COLO668 (cell line): ENCODE measurements at regions not wholly inside any gene's neighbourhood (a gene's known extent, or its start where the extent isn't known, plus 50 kb on each side); places are given as distances from the start of the nearest gene placed in this dataset.

Source experiments
- DNase-seq: peaks from one replicate; lab custom pipeline; 2025; ENCODE audit not compliant: unreplicated experiment; lab: John Stamatoyannopoulos, UW

DNA sequence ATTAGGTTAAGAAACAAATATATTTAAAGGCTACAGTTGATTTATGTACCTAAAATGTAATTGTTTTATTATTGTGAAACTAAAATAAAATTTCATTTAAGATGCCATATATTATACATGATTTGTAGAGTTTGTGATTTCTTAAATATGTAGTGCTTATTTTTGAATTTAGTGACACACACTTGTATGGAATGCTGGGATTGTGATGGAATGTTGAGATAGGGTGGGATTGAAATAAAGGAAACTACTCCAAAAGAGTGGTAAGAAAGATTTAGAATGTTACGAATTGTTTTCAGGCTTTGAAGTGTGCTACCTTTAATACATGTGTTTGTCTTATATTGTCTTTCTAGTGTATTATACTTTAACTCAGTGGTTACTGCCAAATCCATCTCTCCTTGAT, 330.3 kb upstream of the PITX2 start:
- DNase-seq, result no peak

DNA sequence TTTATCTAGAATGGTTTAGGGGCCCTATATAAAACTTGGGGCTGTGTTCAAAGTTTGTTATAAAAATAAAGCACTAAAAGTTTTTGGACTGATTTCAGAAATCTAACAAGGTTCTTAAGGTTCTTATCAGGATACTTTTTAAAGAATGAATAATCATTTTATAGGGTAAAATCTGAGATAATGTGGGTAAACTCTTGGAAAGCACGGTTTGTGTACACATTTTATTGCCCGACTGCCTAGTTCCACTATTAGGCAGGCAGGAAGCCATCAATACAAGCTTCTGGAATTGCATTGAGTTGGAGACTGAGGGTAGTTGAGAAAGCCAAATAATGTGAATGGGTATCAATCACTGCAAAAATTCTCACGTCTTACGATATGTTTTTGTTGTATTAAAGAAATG, 331.0 kb upstream of the PITX2 start:
- no peak for DNase-seq

DNA sequence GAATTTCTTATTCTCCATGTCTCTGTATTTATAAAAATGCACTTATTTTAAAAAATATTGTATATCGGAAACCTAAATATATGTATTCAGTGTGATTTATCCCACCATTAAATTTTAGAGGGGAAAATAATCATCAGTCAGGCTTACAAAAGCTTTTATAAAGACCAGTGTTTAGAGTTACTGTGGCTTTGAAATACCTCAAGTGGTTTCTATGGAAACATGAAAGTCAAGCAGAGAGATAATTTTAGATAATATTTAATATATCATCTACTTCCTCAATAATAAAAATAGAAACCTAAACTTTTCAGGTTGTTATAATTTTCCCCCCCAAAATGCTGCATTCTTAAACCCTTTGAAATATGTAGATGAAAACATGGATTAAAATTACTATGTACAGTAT, 332.9 kb upstream of the PITX2 start:
- DNase-seq, result no peak

DNA sequence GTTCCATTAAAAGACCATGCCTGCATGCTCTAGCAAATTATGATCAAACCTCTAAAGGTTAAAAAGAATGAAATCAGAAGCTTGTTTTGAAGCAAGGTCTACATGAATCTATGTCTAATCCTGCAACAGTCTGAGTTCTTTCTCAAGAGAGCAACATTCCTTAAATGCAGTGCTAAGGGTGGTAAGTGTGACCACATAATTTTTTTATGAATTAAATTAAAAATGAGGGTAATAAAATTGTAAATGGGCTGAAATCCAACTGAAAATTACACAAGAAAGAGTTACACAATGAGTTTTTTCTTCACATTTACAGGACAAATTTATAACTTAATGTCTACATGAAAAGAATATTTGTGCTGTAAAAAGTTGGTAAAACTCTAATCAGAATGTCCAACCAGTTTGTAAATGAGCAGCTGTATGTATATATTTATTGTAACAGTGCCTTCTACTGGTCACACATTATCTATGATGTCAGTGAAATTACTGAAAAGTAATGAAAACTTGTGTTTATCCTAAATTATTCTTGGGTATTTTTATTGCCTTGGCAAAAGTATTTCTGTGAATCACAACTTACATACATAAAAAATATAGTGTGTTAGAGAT, 336.3 kb upstream of the PITX2 start:
- no peak for DNase-seq

DNA sequence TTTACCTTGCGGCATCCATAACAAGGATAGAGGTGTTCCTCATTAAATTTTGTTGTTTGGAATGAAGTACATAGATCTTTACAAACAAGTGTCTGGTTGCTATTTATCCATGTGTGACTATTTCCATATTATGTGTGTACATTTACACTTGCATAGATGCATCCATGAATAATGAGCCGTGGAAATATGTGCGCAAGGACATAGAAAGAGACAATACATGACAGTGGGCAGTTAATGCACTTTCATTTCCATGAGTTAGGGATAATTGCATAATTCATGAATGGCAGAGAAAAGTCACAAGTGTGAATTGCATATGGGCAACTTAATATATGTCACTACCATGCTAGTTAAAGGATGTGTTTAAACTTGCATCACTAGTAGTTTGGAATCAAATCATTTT, 338.2 kb upstream of the PITX2 start:
- no peak for DNase-seq

DNA sequence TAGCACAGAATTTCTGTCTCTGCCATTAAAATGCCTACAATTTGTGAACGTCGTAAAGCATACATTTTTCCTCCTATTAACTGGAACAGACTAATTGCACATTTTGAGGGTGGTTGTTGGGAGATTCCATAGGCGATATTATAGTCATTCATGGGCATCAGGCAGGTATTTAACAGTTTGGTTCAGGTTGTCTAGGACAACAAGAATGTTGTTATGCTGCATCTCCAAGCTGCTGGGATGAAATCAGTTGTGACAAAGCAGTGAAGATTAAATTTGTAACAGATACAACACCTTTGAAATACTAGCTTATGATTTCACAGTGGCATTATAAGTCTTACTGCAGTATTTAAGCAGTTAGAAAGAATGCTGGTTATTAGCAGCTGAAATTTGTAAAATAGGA, 339.7 kb upstream of the PITX2 start:
- no peak for DNase-seq

DNA sequence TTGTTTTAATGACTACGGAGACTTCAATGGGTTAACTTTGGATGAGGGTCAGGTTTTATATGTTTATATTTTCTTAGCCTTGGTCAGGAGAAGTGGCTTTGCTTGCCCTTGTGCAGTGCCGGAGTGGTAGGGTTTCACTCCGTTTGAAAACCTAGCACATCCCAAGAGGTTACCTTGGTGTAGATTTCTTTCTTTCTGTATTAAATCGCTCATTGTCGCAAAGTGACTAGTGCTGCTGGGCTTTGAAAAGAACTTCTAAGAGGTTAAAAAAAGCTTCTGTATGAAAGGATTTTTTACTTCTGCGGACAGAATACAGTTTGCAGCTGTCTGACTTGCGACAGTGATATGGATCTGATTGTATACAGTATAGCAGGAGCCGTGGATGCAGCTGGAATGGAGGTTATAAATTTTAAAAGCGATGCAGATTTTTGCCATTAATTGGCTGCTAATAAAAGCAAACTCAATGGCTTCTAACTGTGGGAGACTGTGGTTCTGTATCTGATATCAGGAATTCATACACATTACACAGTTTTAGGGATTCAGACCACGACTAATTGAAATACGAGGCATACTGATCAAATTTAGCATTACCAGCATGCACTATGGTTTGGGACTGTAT, 340.9 kb upstream of the PITX2 start:
- DNase-seq, result no peak

DNA sequence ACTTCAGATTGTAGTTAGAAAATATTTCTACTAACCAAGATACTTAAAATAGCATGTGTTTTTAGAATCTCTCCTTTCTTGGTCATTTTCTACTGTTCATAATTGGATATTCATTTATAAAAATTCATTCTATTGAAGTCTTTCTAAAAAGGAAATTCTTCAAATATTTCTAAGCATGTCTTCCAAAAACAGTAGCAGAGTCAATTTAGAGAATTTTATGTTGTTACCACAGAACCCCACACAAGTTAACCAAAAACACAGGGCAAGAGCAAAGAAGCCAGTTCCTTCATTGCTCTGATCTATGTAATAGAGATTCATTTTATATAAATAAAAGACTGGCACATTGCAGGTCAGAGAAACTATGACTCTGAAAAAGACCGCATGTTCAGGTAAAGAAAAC, 345.1 kb upstream of the PITX2 start:
- no peak for DNase-seq

DNA sequence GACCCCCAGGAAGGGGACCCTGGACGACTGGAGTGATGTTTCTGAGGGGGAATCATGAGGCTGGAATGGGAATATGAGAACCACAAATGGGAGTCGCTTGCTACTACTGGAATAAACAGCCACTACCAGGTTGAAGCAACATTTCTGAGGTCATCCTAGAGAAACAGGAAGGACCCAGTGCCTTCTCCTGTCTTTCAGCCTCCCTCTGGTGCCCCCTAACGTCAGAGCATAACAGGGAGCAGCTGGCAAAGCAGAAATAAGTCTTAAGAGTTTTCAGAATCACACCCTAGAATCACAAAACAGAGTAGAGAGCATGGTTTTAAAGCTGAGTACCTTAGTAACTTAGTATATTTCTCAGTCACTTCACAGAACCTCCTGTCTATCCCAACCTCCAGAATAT, 347.8 kb upstream of the PITX2 start:
- DNase-seq, result peak; percentile 40

DNA sequence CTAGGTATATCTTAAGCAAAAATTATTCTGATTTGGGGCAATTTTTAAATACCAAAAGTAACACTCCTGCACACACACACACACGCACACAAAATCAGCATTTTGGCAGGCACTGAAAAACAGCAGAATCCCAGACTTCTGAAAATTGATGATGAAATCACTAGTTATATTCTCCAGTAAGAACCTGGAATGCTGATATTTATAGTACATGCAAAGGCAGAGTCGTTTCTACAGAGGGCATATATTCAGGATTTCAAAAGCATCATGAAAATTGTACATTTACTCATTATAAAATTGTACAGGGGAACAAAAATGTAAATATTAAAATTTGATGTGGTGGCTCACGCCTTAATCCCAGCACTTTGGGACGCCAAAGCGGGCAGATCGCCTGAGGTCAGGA, 352.5 kb upstream of the PITX2 start:
- DNase-seq, result no peak

DNA sequence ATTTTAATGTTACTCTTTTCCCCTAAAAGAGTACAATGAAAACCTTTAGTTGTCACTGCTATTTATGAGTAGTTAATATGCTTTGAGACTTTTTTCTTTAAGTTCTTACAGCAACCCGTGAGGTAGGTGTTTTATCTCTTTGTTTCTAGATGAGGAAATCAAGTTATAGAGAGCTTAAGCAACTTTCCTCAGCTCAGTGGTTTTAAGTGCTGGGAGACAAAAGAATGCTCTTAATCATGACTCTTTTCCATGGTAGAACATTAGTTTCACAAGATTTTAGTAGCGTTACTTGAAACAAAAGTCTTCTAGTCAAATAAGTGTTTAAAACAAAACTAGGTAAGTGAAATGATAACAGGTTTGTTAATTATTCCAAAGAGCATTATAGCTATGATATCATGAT, 354.7 kb upstream of the PITX2 start:
- DNase-seq, result no peak

DNA sequence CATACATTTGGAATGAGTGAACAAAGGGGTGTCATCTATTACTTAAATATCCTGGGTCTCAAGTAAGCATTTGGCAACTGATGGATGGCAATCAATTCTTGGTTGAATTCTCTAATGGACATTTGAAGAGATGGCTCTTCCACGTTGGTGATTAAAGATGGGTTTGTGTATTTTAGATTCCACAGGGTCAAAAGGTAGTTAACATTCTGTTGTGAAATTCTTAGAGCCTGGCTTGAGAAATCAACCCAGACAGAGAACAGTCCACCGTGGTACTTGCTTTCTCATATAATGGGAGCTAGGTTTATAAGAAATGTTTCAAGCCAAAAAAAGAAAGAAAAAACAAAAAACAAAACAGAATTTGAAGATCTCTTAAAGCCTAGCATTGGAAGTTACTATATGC, 355.9 kb upstream of the PITX2 start:
- DNase-seq, result no peak

DNA sequence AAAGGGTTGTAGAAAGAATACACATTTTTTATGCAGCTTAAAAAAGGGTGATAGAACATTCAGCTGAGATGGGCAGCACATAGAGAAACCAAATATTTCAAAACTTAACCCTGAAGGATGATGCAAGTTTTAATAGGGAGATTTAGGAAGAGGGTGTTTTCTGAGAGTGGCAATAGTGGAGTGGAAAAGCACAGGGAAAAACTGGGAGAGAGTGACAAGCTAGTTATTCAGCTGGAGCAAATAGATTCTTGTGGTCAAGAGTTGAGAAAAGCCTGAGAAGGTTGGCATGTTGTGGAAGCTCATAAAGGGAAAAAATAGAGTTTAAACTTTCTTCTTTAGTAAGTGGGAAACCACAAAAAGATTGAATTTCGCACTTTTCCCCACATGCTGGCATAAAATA, 359.6 kb upstream of the PITX2 start:
- no peak for DNase-seq

DNA sequence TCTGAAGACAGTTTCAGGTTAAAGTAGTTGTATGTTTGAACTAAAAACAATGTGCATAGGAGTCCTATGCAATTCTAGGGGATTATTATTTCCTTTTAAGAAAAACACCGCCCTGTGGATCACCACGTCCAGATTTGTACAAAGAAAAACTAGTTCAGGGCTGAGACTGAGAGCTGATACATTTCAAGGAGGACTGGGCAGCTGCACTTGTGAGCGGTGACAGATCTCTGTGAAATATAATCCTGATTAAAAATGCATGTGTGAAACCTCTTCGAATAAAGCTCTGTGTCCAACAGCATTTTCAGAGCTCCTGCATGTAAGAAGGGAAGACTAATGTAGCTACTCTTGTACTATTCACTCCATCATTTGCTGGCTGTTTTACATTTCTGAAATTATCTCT, 365.8 kb upstream of the PITX2 start:
- DNase-seq, result no peak

DNA sequence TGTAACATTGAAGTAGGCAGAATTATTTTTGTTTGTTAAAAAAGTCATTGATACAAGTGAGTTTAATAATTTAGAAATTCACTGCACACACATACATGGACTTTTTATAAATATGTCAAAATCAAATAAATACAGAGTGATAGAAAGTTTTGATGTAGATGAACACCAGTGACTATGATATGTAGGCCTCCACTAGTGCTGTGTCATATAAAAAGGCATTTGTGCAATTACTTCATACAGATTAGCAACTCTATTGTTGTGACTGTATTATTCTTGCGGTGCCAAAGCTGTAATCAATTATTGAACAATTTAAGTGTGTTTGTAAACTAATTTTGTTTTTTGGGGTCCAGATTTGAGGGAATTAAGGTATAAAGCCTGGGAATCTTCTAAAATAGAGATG, 366.2 kb upstream of the PITX2 start:
- no peak for DNase-seq

DNA sequence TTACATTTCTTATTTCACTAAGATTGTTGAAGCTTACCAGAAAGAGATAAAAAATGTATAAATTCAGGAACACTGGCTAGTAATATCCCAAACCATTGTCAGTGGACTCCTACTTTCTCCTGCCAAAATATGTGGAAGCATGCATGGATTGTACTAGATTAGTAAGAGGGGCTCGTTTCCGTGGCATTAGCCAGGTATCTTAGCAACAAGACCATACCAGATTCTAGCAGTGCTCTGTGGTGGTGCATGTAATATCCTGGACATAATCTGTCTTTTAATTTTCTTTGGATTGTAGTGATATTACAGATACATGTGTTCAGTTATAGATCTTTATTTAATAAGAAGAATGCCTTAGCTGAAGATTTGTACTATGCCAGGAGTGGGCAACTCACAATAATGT, 371.9 kb upstream of the PITX2 start:
- no peak for DNase-seq

DNA sequence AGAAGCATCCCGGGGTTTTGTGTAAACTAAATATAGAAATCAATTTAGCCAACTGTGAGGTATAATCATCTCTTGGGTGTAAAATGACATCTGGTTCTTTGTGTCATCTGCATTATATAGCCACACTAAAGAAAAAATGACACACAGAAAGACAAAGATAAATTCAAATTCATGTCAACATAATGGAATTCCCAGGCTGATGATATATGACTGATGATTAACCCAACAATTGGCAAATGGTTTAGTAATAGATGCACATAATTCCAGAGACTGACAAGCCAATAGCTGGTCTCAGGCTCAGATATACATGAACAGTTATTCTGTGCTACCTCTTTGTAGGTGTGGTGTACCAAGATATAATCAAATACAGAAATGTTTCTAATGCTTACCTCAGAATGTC, 375.4 kb upstream of the PITX2 start:
- no peak for DNase-seq

DNA sequence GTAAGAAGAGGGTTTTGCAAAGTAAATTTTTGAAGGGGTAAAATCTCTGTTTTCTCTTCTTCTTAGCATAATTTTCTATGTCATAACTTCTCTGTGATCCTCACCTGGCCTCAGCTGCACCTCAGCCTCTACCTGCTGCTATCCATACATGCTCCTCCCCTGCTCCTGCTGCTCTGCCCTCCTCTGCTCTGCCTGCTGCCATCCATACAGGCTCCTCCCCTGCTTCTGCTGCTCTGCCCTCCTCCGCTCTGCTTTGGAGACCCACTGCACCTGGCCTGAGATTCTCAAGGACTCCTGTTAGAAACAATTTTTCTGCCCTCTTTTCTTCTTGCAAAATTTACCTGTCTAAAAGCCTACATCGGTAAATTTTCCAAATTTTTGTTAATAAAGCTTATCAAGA, 388.6 kb upstream of the PITX2 start:
- DNase-seq, result no peak

DNA sequence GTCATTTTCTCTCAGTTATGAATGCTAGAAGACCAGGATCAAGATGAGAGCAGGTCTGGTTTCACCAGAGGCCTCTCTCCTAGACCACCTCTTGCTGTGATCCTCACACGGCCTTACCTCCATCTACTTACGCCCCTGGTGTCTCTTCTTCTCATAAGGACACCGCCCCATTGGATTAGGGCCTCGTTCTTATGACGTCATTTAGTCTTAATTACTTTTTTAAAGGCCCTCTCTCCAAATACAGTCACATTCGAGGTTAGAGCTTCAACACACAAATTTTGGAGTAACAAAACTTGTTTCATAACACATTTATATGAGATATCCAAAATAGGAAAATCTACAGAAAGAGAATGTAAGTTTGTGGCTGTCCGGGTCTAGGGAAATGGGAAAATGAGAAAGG, 391.0 kb upstream of the PITX2 start:
- no peak for DNase-seq

DNA sequence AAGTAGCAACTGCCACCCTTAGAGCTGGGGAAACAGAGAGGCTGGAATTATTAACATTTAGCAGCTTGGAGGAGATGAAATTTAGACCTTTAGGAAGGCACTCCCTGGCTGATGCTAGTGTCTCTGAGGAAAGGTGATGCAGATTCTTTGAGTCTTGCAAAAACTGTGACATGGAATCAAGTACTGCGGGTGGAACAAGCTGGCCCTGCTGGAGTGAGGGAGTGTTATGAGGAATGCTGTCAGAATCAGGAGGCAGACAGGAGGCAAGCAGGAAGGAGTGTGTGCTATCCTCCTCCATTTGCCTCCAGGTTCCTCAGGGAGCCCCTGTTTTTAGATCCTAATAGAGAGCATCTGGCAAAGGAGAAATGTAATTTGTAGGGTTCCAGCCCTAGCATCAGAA, 391.7 kb upstream of the PITX2 start:
- no peak for DNase-seq

DNA sequence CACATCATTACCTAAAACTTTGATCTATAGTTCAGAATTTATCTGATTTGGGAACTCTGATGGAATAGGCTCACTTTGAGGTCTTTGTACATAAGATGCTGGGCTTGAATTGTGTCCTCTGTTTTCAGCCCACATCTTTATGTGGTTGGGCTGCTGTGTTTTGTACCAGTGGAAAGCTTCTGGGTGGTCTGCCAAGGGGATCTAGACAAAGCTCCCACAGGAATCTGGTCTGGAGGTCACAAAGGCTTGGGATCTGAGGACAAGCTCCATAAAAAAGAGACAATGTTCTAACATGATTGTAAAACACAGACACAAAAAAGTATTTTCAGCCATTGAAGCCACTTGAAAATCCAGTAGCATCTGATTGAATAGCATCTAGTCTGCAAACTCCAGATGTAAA, 393.5 kb upstream of the PITX2 start:
- DNase-seq, result no peak

DNA sequence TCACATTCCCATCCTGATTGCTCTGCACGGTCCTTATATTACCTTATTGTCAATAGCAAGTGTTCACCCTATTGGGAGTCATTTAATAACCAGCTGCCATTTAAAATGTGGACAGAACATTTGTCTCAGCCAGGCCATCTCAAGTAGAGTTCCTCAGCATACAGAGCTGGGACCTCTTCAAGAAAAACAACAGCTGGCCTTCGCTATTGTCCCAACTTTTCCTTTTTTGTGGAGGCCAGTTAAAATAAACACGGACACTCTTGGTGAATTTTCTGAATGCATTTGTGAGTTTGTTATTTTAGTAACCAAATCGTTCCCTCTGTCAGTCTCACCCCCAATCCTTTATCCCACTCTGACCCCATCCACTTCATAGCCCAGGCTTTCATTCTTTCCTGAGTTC, 395.3 kb upstream of the PITX2 start:
- DNase-seq, result no peak

DNA sequence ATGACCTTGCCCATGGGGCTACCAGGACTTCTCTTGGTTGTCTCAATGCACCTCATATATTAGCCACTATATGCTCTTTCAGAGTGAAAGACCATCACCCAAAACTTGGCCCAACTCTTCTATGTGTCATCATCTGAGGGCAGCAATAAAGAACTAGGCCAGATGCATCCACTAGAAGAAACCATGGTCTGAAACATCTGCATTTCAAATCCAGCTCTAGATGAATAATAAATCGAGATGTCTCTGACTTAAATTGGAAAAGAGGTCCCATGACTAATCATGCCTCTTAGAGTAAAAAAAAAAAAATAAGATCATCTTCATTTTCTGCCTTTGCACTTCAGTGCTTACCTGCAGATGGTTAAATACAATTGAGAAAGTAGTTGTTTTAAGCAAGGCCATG, 397.6 kb upstream of the PITX2 start:
- DNase-seq, result no peak

DNA sequence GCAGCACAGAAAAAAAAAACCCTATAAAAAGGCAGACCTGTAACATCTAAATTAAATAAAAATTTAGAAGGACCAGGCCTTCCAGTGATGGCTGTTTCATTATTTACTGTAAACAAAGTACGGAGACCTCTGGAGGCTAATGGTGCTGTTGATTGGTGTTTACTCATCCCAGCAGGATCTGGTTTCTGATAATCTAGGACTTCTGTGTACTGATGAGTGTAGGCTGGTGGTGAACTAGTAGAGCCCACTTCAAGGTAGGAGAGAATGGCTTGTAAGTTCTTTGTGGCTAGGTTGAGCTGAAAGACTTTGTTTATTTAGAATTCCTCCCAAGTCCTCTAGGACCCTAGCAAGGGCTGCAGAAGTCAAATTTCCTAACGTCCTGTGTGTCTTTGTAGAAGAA, 398.1 kb upstream of the PITX2 start:
- no peak for DNase-seq
